K562 (cell line): ENCODE measurements at regions not wholly inside any gene's neighbourhood (a gene's known extent, or its start where the extent isn't known, plus 50 kb on each side); places are given as distances from the start of the nearest gene placed in this dataset.

Experiments used
- ATAC-seq: fragments of 200-7000 bp; cut with Tn5 transposase; 3 replicates; pipeline ENCODE4 v1.9.1; 2020; ENCODE audit warnings: moderate library complexity
- BruUV-seq: library from RNA; stranded (reverse); fragments of 400-500 nt; replicated peaks from 2 replicates; lab custom pipeline; 2021; lab: Mats Ljungman, UMichigan
- CTCF ChIA-PET: fragments of 300-600 bp; formaldehyde crosslinking; extraction: SDS; loops from one replicate; lab custom pipeline; 2021; ENCODE audit warnings: low intra/inter-chr PET ratio; lab: Yijun Ruan, JAX
- POLR2A ChIA-PET: fragments of 300-600, 350-650 bp; sonication (Branson Sonifier 250); formaldehyde crosslinking; extraction: SDS; loops from one replicate; lab custom pipeline; 2021; ENCODE audit warnings: antibody characterized with exemption, inconsistent platforms; lab: Yijun Ruan, JAX
- DNase-seq, 4 experiments: peaks; one replicate each; pipeline versions ENCODE4 v3.0.0 to v3.0.0-alpha.2; 2011 to 2018; ENCODE audit warnings: low spot score in 3 of 4, mixed read lengths in 3 of 4; ENCODE audit errors: extremely low read depth in 1 of 4
- FAIRE-seq: peaks from 2 replicates; lab custom pipeline; 2011; peaks lifted over from hg19 to GRCh38; lab: Jason Lieb, UNC
- H2AFZ ChIP-seq: 2 replicates; pipeline ENCODE4 v1.6.0; 2011; ENCODE audit warnings: low read depth, low read length, control low read depth, inconsistent platforms
- H3K27ac ChIP-seq: fragments of 200-600 bp; 3 replicates; pipeline ENCODE4 v1.8.0; 2011; ENCODE audit warnings: low read depth, mild to moderate bottlenecking, control low read depth, inconsistent platforms, low read length, moderate library complexity, mixed read lengths; ENCODE audit errors: extremely low read depth
- H3K27me3 ChIP-seq, 2 experiments: fragments of 300-600 bp in 1 of 2; 2 replicates in 1 of 2; 3 replicates in 1 of 2; pipeline versions ENCODE4 v1.6.0 to v1.8.0; 2011; ENCODE audit warnings: inconsistent platforms in 2 of 2, low read length in 2 of 2, mild to moderate bottlenecking in 1 of 2, mixed read lengths in 1 of 2, moderate library complexity in 1 of 2; ENCODE audit not compliant: control insufficient read depth in 2 of 2, insufficient read depth in 2 of 2
- H3K36me3 ChIP-seq: fragments of 300-600 bp; 3 replicates; pipeline ENCODE4 v1.8.0; 2011; ENCODE audit warnings: mild to moderate bottlenecking, low read length, inconsistent platforms; ENCODE audit not compliant: control insufficient read depth, insufficient read depth
- H3K4me1 ChIP-seq, 2 experiments: fragments of 200-600 bp in 1 of 2; replicated peaks in 1 of 2; 2 replicates in 1 of 2; 3 replicates in 1 of 2; pipeline versions ENCODE4 v1.5.1 to v1.8.0; 2011; ENCODE audit warnings: inconsistent platforms in 2 of 2, low read length in 2 of 2, mild to moderate bottlenecking in 1 of 2, mixed read lengths in 1 of 2, moderate library complexity in 1 of 2; ENCODE audit not compliant: control insufficient read depth in 2 of 2, insufficient read depth in 2 of 2
- H3K4me2 ChIP-seq: 2 replicates; pipeline ENCODE4 v1.6.1; 2011; ENCODE audit warnings: low read length, control low read depth, inconsistent platforms, mixed read lengths; ENCODE audit not compliant: insufficient read depth
- H3K4me3 ChIP-seq: fragments of 200-600 bp; sonication (generic), shearing (Covaris generic); 2 replicates; pipeline ENCODE4 v1.5.1; 2016; ENCODE audit warnings: control low read depth, inconsistent platforms
- H3K79me2 ChIP-seq: fragments of 200-600 bp; 3 replicates; pipeline ENCODE4 v1.8.0; 2011; ENCODE audit warnings: low read length, inconsistent platforms; ENCODE audit not compliant: control insufficient read depth, insufficient read depth
- H3K9ac ChIP-seq, 2 experiments: 2 replicates each; pipeline versions ENCODE4 v1.6.0 to v1.6.1; 2011; ENCODE audit warnings: low read depth in 2 of 2, low read length in 2 of 2, control low read depth in 1 of 2, inconsistent platforms in 1 of 2, mild to moderate bottlenecking in 1 of 2, mixed read lengths in 1 of 2; ENCODE audit not compliant: insufficient read depth in 1 of 2
- H3K9me1 ChIP-seq: one replicate; pipeline ENCODE4 v1.6.0; 2011; ENCODE audit warnings: inconsistent platforms, mild to moderate bottlenecking, low read length, moderate library complexity; ENCODE audit not compliant: control insufficient read depth, insufficient read depth
- H3K9me3 ChIP-seq: replicated peaks from 2 replicates; pipeline ENCODE4 v1.5.1; 2011; ENCODE audit warnings: low read depth, low read length, inconsistent platforms; ENCODE audit not compliant: control insufficient read depth, insufficient read depth
- H4K20me1 ChIP-seq: replicated peaks from 2 replicates; pipeline ENCODE4 v1.6.1; 2011; ENCODE audit warnings: low read length, inconsistent platforms, mixed read lengths; ENCODE audit not compliant: control insufficient read depth, insufficient read depth
- ETS2 ChIP-seq: IDR thresholded peaks from 2 replicates; pipeline ENCODE4 v1.6.1; 2016; ENCODE audit warnings: borderline replicate concordance, missing genetic modification characterization, mild to moderate bottlenecking, moderate library complexity, missing compliant biosample characterization; ENCODE audit not compliant: poor library complexity, severe bottlenecking
- KAT2B ChIP-seq: IDR thresholded peaks from one replicate; pipeline ENCODE4 v1.6.1; 2012; ENCODE audit warnings: low read depth, mild to moderate bottlenecking, control low read depth, inconsistent platforms, low read length, moderate library complexity
- L3MBTL2 ChIP-seq: fragments of 450-650 bp; IDR thresholded peaks from 2 replicates; pipeline ENCODE4 v1.6.1; 2016; ENCODE audit warnings: mild to moderate bottlenecking, moderate library complexity
- SMAD2 ChIP-seq: fragments of 150-350 bp; IDR thresholded peaks from 2 replicates; pipeline ENCODE4 v1.6.1; 2014; ENCODE audit warnings: low read depth, mild to moderate bottlenecking, low read length
- SMARCB1 ChIP-seq: IDR thresholded peaks from 2 replicates; pipeline ENCODE4 v1.6.1; 2011; ENCODE audit warnings: improper control_type of control experiment, low read depth; ENCODE audit not compliant: insufficient read length
- TGIF2 ChIP-seq: sonication (generic); formaldehyde crosslinking; IDR thresholded peaks from 2 replicates; pipeline ENCODE4 v1.8.1; 2022; ENCODE audit warnings: mild to moderate bottlenecking, missing genetic modification reagents, moderate library complexity
- WGBS: fragments of 100-300 bp; shearing (Covaris generic); methylation state at CpG from one replicate; pipeline ENCODE4 v1.1.6; 2016; ENCODE audit warnings: low coverage, mixed read lengths; ENCODE audit not compliant: insufficient coverage; ENCODE audit errors: missing lambda C conversion rate; 5-methylcytosine and 5-hydroxymethylcytosine counted together
- in situ Hi-C: fragments of 300-500 bp; cut with MboI; formaldehyde crosslinking; loops from 4 replicates; pipeline ENCODE4 v1.15.0; 2018; ENCODE audit warnings: inconsistent platforms, mixed read lengths
- intact Hi-C: fragments of 100-400 bp; cut with micrococcal nuclease; formaldehyde crosslinking; loops from 2 replicates; pipeline ENCODE4 v1.14.2; 2022
- TF ChIP-seq, protein P1 (sequence below): IDR thresholded peaks from 3 replicates; pipeline ENCODE4 v1.6.1; 2011; ENCODE audit warnings: borderline replicate concordance, mild to moderate bottlenecking; ENCODE audit not compliant: insufficient read length, insufficient read depth

DNA sequence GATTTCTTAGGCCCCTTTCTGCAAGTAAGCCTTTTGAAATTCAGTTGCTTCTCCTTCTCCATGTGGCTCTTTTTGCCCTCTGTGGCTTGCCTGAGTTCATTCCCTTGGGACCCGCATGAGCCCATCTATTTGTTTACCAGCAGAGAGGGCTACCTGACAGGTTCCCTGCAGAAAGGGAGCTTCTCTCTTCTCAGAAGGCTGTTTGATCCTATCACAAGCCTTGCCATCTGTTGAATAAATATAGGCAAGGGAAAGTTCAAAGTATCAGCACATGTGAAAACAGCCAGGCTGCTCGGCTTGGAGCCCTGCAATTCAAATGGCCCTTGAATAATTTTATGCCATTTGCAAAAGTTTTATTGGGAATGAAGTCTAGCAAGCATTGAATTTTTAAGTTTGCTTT lies 720.2 kb upstream of the FZD8 start:
- Histone ChIP-seq H3K9ac (no peak overlapping the region), H3K4me1 (no peaks in the 10 kb centered on the region), H2AFZ (no peak overlapping the region), H3K27ac (no peak overlapping the region), H3K9me3 (no peaks in the 10 kb centered on the region), H3K79me2 (no peaks in the 10 kb centered on the region), H3K36me3 (no peaks in the 10 kb centered on the region), H3K4me3 (no peak overlapping the region), H4K20me1 (no peaks in the 10 kb centered on the region), H3K27me3 (no peaks in the 10 kb centered on the region), H3K4me2 (no peak overlapping the region), H3K9me1 (no peaks in the 10 kb centered on the region)
- TF ChIP-seq SMAD2 (no peak), TGIF2 (CRISPR knock-in tag) (no peak), ETS2 (no peak), L3MBTL2 (no peak), SMARCB1 (no peak), KAT2B (no peak)
- TF ChIP-seq, protein P1, sequence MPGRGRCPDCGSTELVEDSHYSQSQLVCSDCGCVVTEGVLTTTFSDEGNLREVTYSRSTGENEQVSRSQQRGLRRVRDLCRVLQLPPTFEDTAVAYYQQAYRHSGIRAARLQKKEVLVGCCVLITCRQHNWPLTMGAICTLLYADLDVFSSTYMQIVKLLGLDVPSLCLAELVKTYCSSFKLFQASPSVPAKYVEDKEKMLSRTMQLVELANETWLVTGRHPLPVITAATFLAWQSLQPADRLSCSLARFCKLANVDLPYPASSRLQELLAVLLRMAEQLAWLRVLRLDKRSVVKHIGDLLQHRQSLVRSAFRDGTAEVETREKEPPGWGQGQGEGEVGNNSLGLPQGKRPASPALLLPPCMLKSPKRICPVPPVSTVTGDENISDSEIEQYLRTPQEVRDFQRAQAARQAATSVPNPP = no peak
- no peak for FAIRE-seq
- CTCF ChIA-PET = no interaction called here
- intact Hi-C loops (no loop called here), in situ Hi-C loops (no loop called here)
- POLR2A ChIA-PET = no interaction called here
- WGBS = 0% methylated on average over 2 of the region's 2 CpGs
- no peak for DNase-seq
- BruUV-seq = no TSS peak
- no peak for ATAC-seq
